Esophagus squamous epithelium (tissue), 5 donors: ENCODE measurements at regions not wholly inside any gene's neighbourhood (a gene's known extent, or its start where the extent isn't known, plus 50 kb on each side); places are given as distances from the start of the nearest gene placed in this dataset.

Source experiments
- DNase-seq: peaks from one replicate; lab custom pipeline; 2025; lab: John Stamatoyannopoulos, UW
- H3K27ac ChIP-seq, 4 donors: fragments of 200-600 bp; sonication (generic); one replicate each; pipeline ENCODE4 v1.5.1; 2016 to 2019; ENCODE audit warnings: mild to moderate bottlenecking in 1 of 4
- H3K27me3 ChIP-seq, 4 donors: fragments of 200-600 bp; sonication (generic); 1 replicate in 3 of 4; 2 replicates in 1 of 4; pipeline versions ENCODE4 v1.5.1 to v1.6.0; 2017 to 2021; ENCODE audit warnings: antibody characterized with exemption in 1 of 4
- H3K36me3 ChIP-seq, 3 donors: fragments of 200-600 bp; sonication (generic); one replicate each; pipeline ENCODE4 v1.5.1; 2016 to 2019
- H3K4me1 ChIP-seq, 3 donors: fragments of 200-600 bp; sonication (generic); one replicate each; pipeline ENCODE4 v1.5.1; 2017 to 2019
- H3K4me3 ChIP-seq, 4 donors: fragments of 200-600 bp; sonication (generic); 1 replicate in 3 of 4; 2 replicates in 1 of 4; pipeline ENCODE4 v1.5.1; 2016 to 2019; ENCODE audit warnings: mild to moderate bottlenecking in 2 of 4, moderate library complexity in 1 of 4
- H3K9me3 ChIP-seq, 3 donors: fragments of 200-600 bp; sonication (generic); one replicate each; pipeline ENCODE4 v1.5.1; 2016 to 2019
- CTCF ChIP-seq, 6 experiments: fragments of 450-650 bp in 4 of 6; fragments of 200-600 bp in 2 of 6; sonication (generic) in 2 of 6; IDR thresholded peaks; one replicate each; pipeline ENCODE4 v1.5.1; 2016 to 2019; ENCODE audit warnings: antibody characterized with exemption in 6 of 6, mild to moderate bottlenecking in 4 of 6, moderate library complexity in 4 of 6
- POLR2A ChIP-seq, 4 donors: fragments of 450-650 bp; IDR thresholded peaks; one replicate each; pipeline ENCODE4 v1.6.1; 2017; ENCODE audit warnings: antibody characterized with exemption in 4 of 4, mild to moderate bottlenecking in 4 of 4, moderate library complexity in 3 of 4
- WGBS, 2 donors: methylation state at CpG; one replicate each; pipeline ENCODE4 v1.1.5; 2018; 5-methylcytosine and 5-hydroxymethylcytosine counted together
- intact Hi-C: fragments of 100-400 bp; cut with DNase I; formaldehyde crosslinking; loops from one replicate; pipeline ENCODE4 v1.15.0; 2022
- donor health status: DM: yes; HTN: yes; CAD: no.

- H3K4me1 ChIP-seq: no peaks in the 10 kb centered on the region
- no peaks in the 10 kb centered on the region for H3K9me3 ChIP-seq
- no peaks in the 10 kb centered on the region for H3K27me3 ChIP-seq
- 38% methylated on average over 8 to 9 of the region's 9 CpGs for WGBS, 2 donors
- no peak overlapping the region for H3K4me3 ChIP-seq
- no peak for TF ChIP-seq POLR2A (IDR thresholded peaks at IDR 0.05)
- TF ChIP-seq CTCF (IDR thresholded peaks at IDR 0.05): no peak
- no peak overlapping the region for H3K27ac ChIP-seq
- no peak for DNase-seq
- intact Hi-C loops: no loop called here
- H3K36me3 ChIP-seq: no peaks in the 10 kb centered on the region
Observed at GRCh38 chrX:16023790-16024734, 99.3 kb upstream of the GRPR start.

- no peaks in the 10 kb centered on the region for H3K27me3 ChIP-seq
- no peaks in the 10 kb centered on the region for H3K4me1 ChIP-seq
- H3K36me3 ChIP-seq: no peaks in the 10 kb centered on the region
- TF ChIP-seq CTCF (IDR thresholded peaks at IDR 0.05) (no peak), POLR2A (IDR thresholded peaks at IDR 0.05) (no peak)
- H3K4me3 ChIP-seq: no peak overlapping the region
- WGBS, 2 donors: 50 to 65% methylated on average over 1 of the region's 1 CpG
- DNase-seq: no peak
- no peak overlapping the region for H3K27ac ChIP-seq
- H3K9me3 ChIP-seq: no peaks in the 10 kb centered on the region
- intact Hi-C loops: no loop called here
Observed at GRCh38 chrX:16022580-16023200, 100.7 kb upstream of the GRPR start.

GRCh38 chrX:16018291-16018690 is 105.1 kb upstream of the GRPR start:
- intact Hi-C loops: no loop called here
- no peaks in the 10 kb centered on the region for H3K27me3 ChIP-seq

GRCh38 chrX:16014171-16014570 is 109.2 kb upstream of the GRPR start:
- Histone ChIP-seq H3K27me3 (no peaks in the 10 kb centered on the region), H3K9me3 (no peaks in the 10 kb centered on the region), H3K4me3 (no peak overlapping the region), H3K27ac (no peak overlapping the region), H3K4me1 (no peaks in the 10 kb centered on the region), H3K36me3 (no peaks in the 10 kb centered on the region)
- TF ChIP-seq CTCF (IDR thresholded peaks at IDR 0.05) (no peak), POLR2A (IDR thresholded peaks at IDR 0.05) (no peak)
- intact Hi-C loops: no loop called here
- DNase-seq: no peak

More at GRCh38 chrX:16018291-16018690, 105.1 kb upstream of the GRPR start:
- H3K36me3 ChIP-seq: no peaks in the 10 kb centered on the region
- DNase-seq: no peak
- no peak overlapping the region for H3K27ac ChIP-seq
- no peaks in the 10 kb centered on the region for H3K9me3 ChIP-seq
- H3K4me1 ChIP-seq: no peaks in the 10 kb centered on the region
- TF ChIP-seq CTCF (IDR thresholded peaks at IDR 0.05) (no peak), POLR2A (IDR thresholded peaks at IDR 0.05) (no peak)
- H3K4me3 ChIP-seq: no peak overlapping the region

- intact Hi-C loops: no loop called here
- no peaks in the 10 kb centered on the region for H3K4me1 ChIP-seq
- TF ChIP-seq CTCF (IDR thresholded peaks at IDR 0.05) (no peak), POLR2A (IDR thresholded peaks at IDR 0.05) (no peak)
- H3K27me3 ChIP-seq: no peaks in the 10 kb centered on the region
- 75 to 88% methylated on average over 1 of the region's 1 CpG for WGBS, 2 donors
- H3K4me3 ChIP-seq: no peak overlapping the region
- H3K36me3 ChIP-seq: no peaks in the 10 kb centered on the region
- DNase-seq: no peak
- no peak overlapping the region for H3K27ac ChIP-seq
- H3K9me3 ChIP-seq: no peaks in the 10 kb centered on the region
Observed at GRCh38 chrX:16012250-16012649, 111.1 kb upstream of the GRPR start.
